HepG2 (cell line): ENCODE measurements at regions not wholly inside any gene's neighbourhood (a gene's known extent, or its start where the extent isn't known, plus 50 kb on each side); places are given as distances from the start of the nearest gene placed in this dataset.

Experiments
- BRF2 ChIP-seq: sonication (generic); formaldehyde crosslinking; IDR thresholded peaks from 2 replicates; pipeline ENCODE4 v1.8.1; 2022; ENCODE audit warnings: mild to moderate bottlenecking, missing genetic modification reagents
- E2F2 ChIP-seq: sonication (generic); formaldehyde crosslinking; IDR thresholded peaks from 2 replicates; pipeline ENCODE4 v1.4.0; 2020; ENCODE audit warnings: missing genetic modification reagents, borderline replicate concordance
- EEA1 ChIP-seq: sonication (generic); formaldehyde crosslinking; IDR thresholded peaks from 2 replicates; pipeline ENCODE4 v1.5.1; 2020; ENCODE audit warnings: mild to moderate bottlenecking, missing genetic modification reagents, borderline replicate concordance
- FOXJ3 ChIP-seq: sonication (generic); formaldehyde crosslinking; IDR thresholded peaks from 2 replicates; pipeline ENCODE4 v1.4.0; 2020; ENCODE audit warnings: missing genetic modification reagents, mild to moderate bottlenecking, borderline replicate concordance
- FUBP1 ChIP-seq: sonication (generic); formaldehyde crosslinking; IDR thresholded peaks from 2 replicates; pipeline ENCODE4 v1.5.1; 2020; ENCODE audit warnings: missing genetic modification reagents, mild to moderate bottlenecking, borderline replicate concordance
- NCOR1 ChIP-seq: fragments of 200-600 bp; sonication (generic); IDR thresholded peaks from 2 replicates; pipeline ENCODE4 v1.7.0; 2017; ENCODE audit warnings: antibody characterized with exemption, low read length, borderline replicate concordance
- ZBTB39 ChIP-seq: sonication (generic); formaldehyde crosslinking; IDR thresholded peaks from 2 replicates; pipeline ENCODE4 v1.5.0; 2020; ENCODE audit warnings: missing genetic modification reagents
- ZBTB46 ChIP-seq: sonication (generic); formaldehyde crosslinking; IDR thresholded peaks from 2 replicates; pipeline ENCODE4 v1.4.0; 2020; ENCODE audit warnings: mild to moderate bottlenecking, missing genetic modification reagents, borderline replicate concordance
- ZNF703 ChIP-seq: sonication (generic); formaldehyde crosslinking; IDR thresholded peaks from 2 replicates; pipeline ENCODE4 v1.5.1; 2020; ENCODE audit warnings: missing genetic modification reagents, mild to moderate bottlenecking, moderate library complexity, borderline replicate concordance

GRCh38 chr12:124369827-124370378, 75.0 kb downstream of the RFLNA start (continued):
- TF ChIP-seq E2F2 (CRISPR knock-in tag) = 0 out of 2 replicates have a peak, but pooled peaks have one; percentile 12
- 0 out of 2 replicates have a peak, but pooled peaks have one; percentile 4 for TF ChIP-seq ZBTB39 (CRISPR knock-in tag)
- TF ChIP-seq FOXJ3 (CRISPR knock-in tag) = 0 out of 2 replicates have a peak, but pooled peaks have one; percentile 6
- peak; percentile 13 for TF ChIP-seq NCOR1
- no peak; the same call in 1 of the 2 replicates for TF ChIP-seq ZNF703
- no peak for TF ChIP-seq FUBP1 (CRISPR knock-in tag)
- no peak for TF ChIP-seq ZBTB46 (CRISPR knock-in tag)
- TF ChIP-seq BRF2 (CRISPR knock-in tag) = no peak
- no peak for TF ChIP-seq EEA1 (CRISPR knock-in tag)
